Lower leg skin (tissue), 3 donors: ENCODE measurements at regions not wholly inside any gene's neighbourhood (a gene's known extent, or its start where the extent isn't known, plus 50 kb on each side); places are given as distances from the start of the nearest gene placed in this dataset.

Experiments
- POLR2A ChIP-seq, 2 donors: fragments of 450-650 bp; IDR thresholded peaks; one replicate each; pipeline ENCODE4 v1.6.1; 2016 to 2017; ENCODE audit warnings: antibody characterized with exemption in 2 of 2, mild to moderate bottlenecking in 1 of 2, moderate library complexity in 1 of 2
- TF ChIP-seq, protein P1 (sequence below), 3 donors: fragments of 450-650 bp; IDR thresholded peaks; one replicate each; pipeline ENCODE4 v1.5.1; 2016; ENCODE audit warnings: antibody characterized with exemption in 3 of 3, mild to moderate bottlenecking in 3 of 3, moderate library complexity in 2 of 3

GRCh38 chr13:108508263-108508662 lies 121.1 kb upstream of the MYO16 start:
- TF ChIP-seq POLR2A (IDR thresholded peaks at IDR 0.05), result no peak
- TF ChIP-seq, protein P1, sequence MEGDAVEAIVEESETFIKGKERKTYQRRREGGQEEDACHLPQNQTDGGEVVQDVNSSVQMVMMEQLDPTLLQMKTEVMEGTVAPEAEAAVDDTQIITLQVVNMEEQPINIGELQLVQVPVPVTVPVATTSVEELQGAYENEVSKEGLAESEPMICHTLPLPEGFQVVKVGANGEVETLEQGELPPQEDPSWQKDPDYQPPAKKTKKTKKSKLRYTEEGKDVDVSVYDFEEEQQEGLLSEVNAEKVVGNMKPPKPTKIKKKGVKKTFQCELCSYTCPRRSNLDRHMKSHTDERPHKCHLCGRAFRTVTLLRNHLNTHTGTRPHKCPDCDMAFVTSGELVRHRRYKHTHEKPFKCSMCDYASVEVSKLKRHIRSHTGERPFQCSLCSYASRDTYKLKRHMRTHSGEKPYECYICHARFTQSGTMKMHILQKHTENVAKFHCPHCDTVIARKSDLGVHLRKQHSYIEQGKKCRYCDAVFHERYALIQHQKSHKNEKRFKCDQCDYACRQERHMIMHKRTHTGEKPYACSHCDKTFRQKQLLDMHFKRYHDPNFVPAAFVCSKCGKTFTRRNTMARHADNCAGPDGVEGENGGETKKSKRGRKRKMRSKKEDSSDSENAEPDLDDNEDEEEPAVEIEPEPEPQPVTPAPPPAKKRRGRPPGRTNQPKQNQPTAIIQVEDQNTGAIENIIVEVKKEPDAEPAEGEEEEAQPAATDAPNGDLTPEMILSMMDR (IDR thresholded peaks at IDR 0.05), result no peak
